Keratinocyte (primary cell): ENCODE measurements at regions not wholly inside any gene's neighbourhood (a gene's known extent, or its start where the extent isn't known, plus 50 kb on each side); places are given as distances from the start of the nearest gene placed in this dataset.

ENCODE experiments used
- DNase-seq: peaks from one replicate; pipeline ENCODE4 v3.0.0-alpha.2; 2011; ENCODE audit warnings: low read depth, missing footprints, low spot score
- FAIRE-seq: peaks from 2 replicates; lab custom pipeline; 2011; peaks lifted over from hg19 to GRCh38; lab: Jason Lieb, UNC
- H2AFZ ChIP-seq: 2 replicates; pipeline ENCODE4 v1.6.0; 2012; ENCODE audit warnings: low read length, control low read depth, inconsistent platforms; ENCODE audit not compliant: control insufficient read depth
- H3K27ac ChIP-seq: 2 replicates; pipeline ENCODE4 v1.5.1; 2011; ENCODE audit warnings: low read length; ENCODE audit not compliant: control insufficient read depth, insufficient read depth
- H3K27me3 ChIP-seq: 3 replicates; pipeline ENCODE4 v1.6.0; 2011; ENCODE audit warnings: low read length; ENCODE audit not compliant: control insufficient read depth, insufficient read depth; ENCODE audit errors: extremely low read depth
- H3K36me3 ChIP-seq, 2 experiments: 2 replicates in 1 of 2; 3 replicates in 1 of 2; pipeline ENCODE4 v1.5.1; 2011; ENCODE audit warnings: low read length in 2 of 2, mild to moderate bottlenecking in 1 of 2; ENCODE audit not compliant: control insufficient read depth in 2 of 2, insufficient read depth in 2 of 2; ENCODE audit errors: extremely low read depth in 1 of 2
- H3K4me1 ChIP-seq: 3 replicates; pipeline ENCODE4 v1.5.1; 2011; ENCODE audit warnings: low read length; ENCODE audit not compliant: control insufficient read depth, insufficient read depth; ENCODE audit errors: extremely low read depth
- H3K4me2 ChIP-seq: 3 replicates; pipeline ENCODE4 v1.6.0; 2011; ENCODE audit warnings: low read depth, low read length; ENCODE audit not compliant: control insufficient read depth, insufficient read depth; ENCODE audit errors: extremely low read depth
- H3K4me3 ChIP-seq, 3 experiments: fragments of 200-600 bp in 1 of 3; sonication (generic) in 1 of 3; 2 replicates in 2 of 3; 3 replicates in 1 of 3; pipeline ENCODE4 v1.5.1; 2011 to 2016; ENCODE audit warnings: low read length in 3 of 3, mild to moderate bottlenecking in 3 of 3, control low read depth in 2 of 3, inconsistent platforms in 1 of 3, low read depth in 1 of 3, mixed read lengths in 1 of 3, mixed run types in 1 of 3, moderate library complexity in 1 of 3; ENCODE audit not compliant: control insufficient read depth in 2 of 3, insufficient read depth in 2 of 3; ENCODE audit errors: extremely low read depth in 1 of 3
- H3K79me2 ChIP-seq: 2 replicates; pipeline ENCODE4 v1.6.0; 2012; ENCODE audit warnings: low read length; ENCODE audit not compliant: control insufficient read depth, insufficient read depth
- H3K9ac ChIP-seq: 3 replicates; pipeline ENCODE4 v1.6.0; 2011; ENCODE audit warnings: low read length; ENCODE audit not compliant: control insufficient read depth, insufficient read depth; ENCODE audit errors: extremely low read depth
- H3K9me1 ChIP-seq: 3 replicates; pipeline ENCODE4 v1.6.0; 2011; ENCODE audit warnings: low read length; ENCODE audit not compliant: control insufficient read depth, insufficient read depth; ENCODE audit errors: extremely low read depth
- H3K9me3 ChIP-seq: 2 replicates; pipeline ENCODE4 v1.5.1; 2012; ENCODE audit warnings: low read depth, low read length; ENCODE audit not compliant: control insufficient read depth
- H4K20me1 ChIP-seq: 3 replicates; pipeline ENCODE4 v1.6.0; 2011; ENCODE audit warnings: low read length; ENCODE audit not compliant: control insufficient read depth, insufficient read depth; ENCODE audit errors: extremely low read depth
- CTCF ChIP-seq, 3 experiments: IDR thresholded peaks in 1 of 3; conservative IDR thresholded peaks in 1 of 3; optimal IDR thresholded peaks in 1 of 3; 2 replicates in 2 of 3; 3 replicates in 1 of 3; pipeline versions ENCODE3 to v1.5.1; 2011; ENCODE audit warnings: low read length in 3 of 3, mild to moderate bottlenecking in 3 of 3, moderate library complexity in 2 of 3, control low read depth in 1 of 3, inconsistent platforms in 1 of 3; ENCODE audit not compliant: insufficient read depth in 2 of 3; ENCODE audit errors: extremely low read depth in 1 of 3
- EZH2 ChIP-seq: IDR thresholded peaks from one replicate; pipeline ENCODE4 v1.6.1; 2012; ENCODE audit warnings: inconsistent platforms, mild to moderate bottlenecking, low read length, moderate library complexity
- dilution Hi-C: fragments of 300-500 bp; cut with MboI; formaldehyde crosslinking; loops from one replicate; pipeline ENCODE4 v1.7.0; 2020; ENCODE audit warnings: low sequenced_read_pairs; ENCODE audit not compliant: extremely low pct_ligation_motif_present

DNA sequence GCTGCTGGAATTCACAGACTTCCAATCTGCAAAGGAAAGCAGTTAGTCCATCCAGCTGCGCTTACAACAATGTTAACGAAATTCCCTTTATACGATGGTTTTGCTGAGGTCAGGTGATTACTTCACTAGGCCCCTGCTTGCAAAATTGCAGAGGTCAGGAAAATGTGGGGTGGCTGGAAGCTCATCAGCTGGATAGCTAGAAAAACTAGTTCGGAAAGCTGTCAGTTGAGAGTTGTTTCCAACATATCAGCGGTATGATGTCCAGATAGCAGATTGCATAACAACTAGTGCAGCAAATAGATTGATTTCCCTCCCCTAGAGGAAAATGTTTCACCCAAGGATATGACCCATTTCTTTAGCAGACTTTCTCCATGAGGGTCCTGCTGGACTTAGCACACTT lies 2021.1 kb upstream of the CELF4 start:
- FAIRE-seq, result no peak

GRCh38 chr18:39574897-39575296 lies 2009.3 kb upstream of the CELF4 start:
- no peak overlapping the region for H3K4me2 ChIP-seq
- H4K20me1 ChIP-seq, result no peaks in the 10 kb centered on the region
- no peak overlapping the region for H3K27ac ChIP-seq
- FAIRE-seq (no peak), DNase-seq (no peak)
- no peaks in the 10 kb centered on the region for H3K27me3 ChIP-seq
- H2AFZ ChIP-seq, result no peak overlapping the region
- H3K4me1 ChIP-seq, result no peaks in the 10 kb centered on the region
- no peak overlapping the region for H3K4me3 ChIP-seq
- TF ChIP-seq CTCF (optimal IDR thresholded peaks at IDR 0.05 in 1 of 3, IDR thresholded peaks at IDR 0.05 in 1 of 3, conservative IDR thresholded peaks at IDR 0.05 in 1 of 3; ENCODE audit: extremely low read depth in 1 of 3, insufficient read depth in 2 of 3, low read length in 3 of 3) (no peak), EZH2 (no peak)
- H3K9ac ChIP-seq, result no peak overlapping the region
- dilution Hi-C loops, result no loop called here
- H3K36me3 ChIP-seq, result no peaks in the 10 kb centered on the region
- H3K9me1 ChIP-seq, result no peaks in the 10 kb centered on the region
- H3K9me3 ChIP-seq, result no peaks in the 10 kb centered on the region
- H3K79me2 ChIP-seq, result no peaks in the 10 kb centered on the region

More for the DNA sequence above, 2021.1 kb upstream of the CELF4 start:
- no peak for DNase-seq
- Histone ChIP-seq H3K27ac (no peak overlapping the region), H4K20me1 (no peaks in the 10 kb centered on the region), H3K4me2 (no peak overlapping the region), H3K27me3 (no peaks in the 10 kb centered on the region), H3K9me3 (no peaks in the 10 kb centered on the region), H2AFZ (no peak overlapping the region), H3K9me1 (no peaks in the 10 kb centered on the region), H3K4me3 (no peak overlapping the region), H3K9ac (no peak overlapping the region), H3K36me3 (no peaks in the 10 kb centered on the region), H3K79me2 (no peaks in the 10 kb centered on the region), H3K4me1 (no peaks in the 10 kb centered on the region)
- no peak for TF ChIP-seq EZH2
- no peak for TF ChIP-seq CTCF (optimal IDR thresholded peaks at IDR 0.05 in 1 of 3, IDR thresholded peaks at IDR 0.05 in 1 of 3, conservative IDR thresholded peaks at IDR 0.05 in 1 of 3; ENCODE audit: extremely low read depth in 1 of 3, insufficient read depth in 2 of 3, low read length in 3 of 3)
- dilution Hi-C loops, result no loop called here
